ENCODE measurements at regions not wholly inside any gene's neighbourhood (a gene's known extent, or its start where the extent isn't known, plus 50 kb on each side); places are given as distances from the start of the nearest gene placed in this dataset.

- ATAC-seq: no peak
- no peaks in the 10 kb centered on the region for H3K79me2 ChIP-seq (replicated peaks; ENCODE audit: insufficient read depth)
- H3K4me1 ChIP-seq (ENCODE audit: insufficient read depth): no peaks in the 10 kb centered on the region
- Mint-ChIP-seq H3K27ac (no peak overlapping the region), H3K4me3 (no peak overlapping the region), H3K4me1 (no peaks in the 10 kb centered on the region), H3K9me3 (peaks cover 79% of the 10 kb centered on the region), H3K27me3 (ENCODE audit: insufficient read depth, low read depth, poor library complexity) (no peaks in the 10 kb centered on the region), H3K36me3 (ENCODE audit: low read depth) (peaks cover 29% of the 10 kb centered on the region)
- H3K36me3 ChIP-seq (ENCODE audit: insufficient read depth): no peaks in the 10 kb centered on the region
- no peaks in the 10 kb centered on the region for H3F3A ChIP-seq (replicated peaks; ENCODE audit: low read depth)
- H3K27me3 ChIP-seq (ENCODE audit: insufficient read depth): no peaks in the 10 kb centered on the region
- no peak overlapping the region for H3K4me2 ChIP-seq
- H2AFZ ChIP-seq: no peak overlapping the region
- TF ChIP-seq ZNF114 (CRISPR knock-in tag; IDR thresholded peaks at IDR 0.05): no peak
- no peak for TF ChIP-seq STAT1 (IDR thresholded peaks at IDR 0.05; ENCODE audit: unreplicated experiment)
- TF ChIP-seq CREB1 (CRISPR knock-in tag; IDR thresholded peaks at IDR 0.05; ENCODE audit: low read depth): no peak
- TF ChIP-seq, protein P1, sequence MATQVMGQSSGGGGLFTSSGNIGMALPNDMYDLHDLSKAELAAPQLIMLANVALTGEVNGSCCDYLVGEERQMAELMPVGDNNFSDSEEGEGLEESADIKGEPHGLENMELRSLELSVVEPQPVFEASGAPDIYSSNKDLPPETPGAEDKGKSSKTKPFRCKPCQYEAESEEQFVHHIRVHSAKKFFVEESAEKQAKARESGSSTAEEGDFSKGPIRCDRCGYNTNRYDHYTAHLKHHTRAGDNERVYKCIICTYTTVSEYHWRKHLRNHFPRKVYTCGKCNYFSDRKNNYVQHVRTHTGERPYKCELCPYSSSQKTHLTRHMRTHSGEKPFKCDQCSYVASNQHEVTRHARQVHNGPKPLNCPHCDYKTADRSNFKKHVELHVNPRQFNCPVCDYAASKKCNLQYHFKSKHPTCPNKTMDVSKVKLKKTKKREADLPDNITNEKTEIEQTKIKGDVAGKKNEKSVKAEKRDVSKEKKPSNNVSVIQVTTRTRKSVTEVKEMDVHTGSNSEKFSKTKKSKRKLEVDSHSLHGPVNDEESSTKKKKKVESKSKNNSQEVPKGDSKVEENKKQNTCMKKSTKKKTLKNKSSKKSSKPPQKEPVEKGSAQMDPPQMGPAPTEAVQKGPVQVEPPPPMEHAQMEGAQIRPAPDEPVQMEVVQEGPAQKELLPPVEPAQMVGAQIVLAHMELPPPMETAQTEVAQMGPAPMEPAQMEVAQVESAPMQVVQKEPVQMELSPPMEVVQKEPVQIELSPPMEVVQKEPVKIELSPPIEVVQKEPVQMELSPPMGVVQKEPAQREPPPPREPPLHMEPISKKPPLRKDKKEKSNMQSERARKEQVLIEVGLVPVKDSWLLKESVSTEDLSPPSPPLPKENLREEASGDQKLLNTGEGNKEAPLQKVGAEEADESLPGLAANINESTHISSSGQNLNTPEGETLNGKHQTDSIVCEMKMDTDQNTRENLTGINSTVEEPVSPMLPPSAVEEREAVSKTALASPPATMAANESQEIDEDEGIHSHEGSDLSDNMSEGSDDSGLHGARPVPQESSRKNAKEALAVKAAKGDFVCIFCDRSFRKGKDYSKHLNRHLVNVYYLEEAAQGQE (IDR thresholded peaks at IDR 0.05; ENCODE audit: unreplicated experiment): no peak
- TF ChIP-seq POLR2AphosphoS5 (IDR thresholded peaks at IDR 0.05; ENCODE audit: low read depth): no peak
- no peak for TF ChIP-seq EZH2 (IDR thresholded peaks at IDR 0.05; ENCODE audit: low read depth, unreplicated experiment)
- TF ChIP-seq JUNB (IDR thresholded peaks at IDR 0.05; ENCODE audit: unreplicated experiment): no peak
- TF ChIP-seq, protein P2, sequence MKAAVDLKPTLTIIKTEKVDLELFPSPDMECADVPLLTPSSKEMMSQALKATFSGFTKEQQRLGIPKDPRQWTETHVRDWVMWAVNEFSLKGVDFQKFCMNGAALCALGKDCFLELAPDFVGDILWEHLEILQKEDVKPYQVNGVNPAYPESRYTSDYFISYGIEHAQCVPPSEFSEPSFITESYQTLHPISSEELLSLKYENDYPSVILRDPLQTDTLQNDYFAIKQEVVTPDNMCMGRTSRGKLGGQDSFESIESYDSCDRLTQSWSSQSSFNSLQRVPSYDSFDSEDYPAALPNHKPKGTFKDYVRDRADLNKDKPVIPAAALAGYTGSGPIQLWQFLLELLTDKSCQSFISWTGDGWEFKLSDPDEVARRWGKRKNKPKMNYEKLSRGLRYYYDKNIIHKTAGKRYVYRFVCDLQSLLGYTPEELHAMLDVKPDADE (IDR thresholded peaks at IDR 0.05): no peak
- no peak for TF ChIP-seq NANOG (IDR thresholded peaks at IDR 0.05; ENCODE audit: borderline replicate concordance)
- DNase-seq (ENCODE audit: low spot score): no peak
- no peak overlapping the region for H3K4me3 ChIP-seq
- H3K27ac ChIP-seq (ENCODE audit: low read depth): no peak overlapping the region
- H3K9me2 ChIP-seq (ENCODE audit: insufficient read depth): no peaks in the 10 kb centered on the region
- no peaks in the 10 kb centered on the region for H4K20me1 ChIP-seq (replicated peaks; ENCODE audit: insufficient read depth)
Measured at GRCh38 chr9:104025945-104026344, 68.2 kb upstream of the SMC2 start.

DNA sequence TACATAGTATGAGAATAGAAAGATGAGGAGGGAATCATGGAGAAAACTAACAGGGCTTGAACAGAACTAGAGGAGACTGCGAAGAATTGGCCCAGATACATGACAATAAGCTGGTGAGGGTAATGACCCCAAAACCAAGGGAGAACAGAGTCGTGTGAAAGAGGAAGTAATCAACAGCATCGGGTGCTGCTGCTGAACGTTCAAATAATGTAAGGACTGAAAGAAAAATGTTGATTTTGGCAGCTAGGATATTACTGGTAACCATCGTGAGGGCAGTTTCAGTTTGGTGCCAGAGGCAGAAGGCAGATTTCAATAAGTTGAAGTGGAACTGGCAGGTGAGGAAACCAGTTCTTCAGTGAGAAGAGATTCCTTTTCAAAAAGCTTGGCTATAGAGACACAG is 66.8 kb upstream of the SMC2 start:
- Mint-ChIP-seq H3K27ac (no peak overlapping the region), H3K4me1 (no peaks in the 10 kb centered on the region), H3K4me3 (no peak overlapping the region), H3K27me3 (ENCODE audit: insufficient read depth, low read depth, poor library complexity) (no peaks in the 10 kb centered on the region), H3K9me3 (peaks cover 79% of the 10 kb centered on the region), H3K36me3 (ENCODE audit: low read depth) (peaks cover 26% of the 10 kb centered on the region)
- DNase-seq (ENCODE audit: low spot score) (no peak), ATAC-seq (no peak)
- H3K9me2 ChIP-seq (ENCODE audit: insufficient read depth): no peaks in the 10 kb centered on the region
- no peak overlapping the region for H3K27ac ChIP-seq (ENCODE audit: low read depth)
- H2AFZ ChIP-seq: no peak overlapping the region
- no peak overlapping the region for H3K4me2 ChIP-seq
- no peaks in the 10 kb centered on the region for H3K36me3 ChIP-seq (ENCODE audit: insufficient read depth)
- H3K4me3 ChIP-seq: no peak overlapping the region
- no peaks in the 10 kb centered on the region for H3K79me2 ChIP-seq (replicated peaks; ENCODE audit: insufficient read depth)
- H3K4me1 ChIP-seq (ENCODE audit: insufficient read depth): no peaks in the 10 kb centered on the region
- H4K20me1 ChIP-seq (replicated peaks; ENCODE audit: insufficient read depth): no peaks in the 10 kb centered on the region
- H3K27me3 ChIP-seq (ENCODE audit: insufficient read depth): no peaks in the 10 kb centered on the region
- H3F3A ChIP-seq (replicated peaks; ENCODE audit: low read depth): no peaks in the 10 kb centered on the region
- TF ChIP-seq, protein P3, sequence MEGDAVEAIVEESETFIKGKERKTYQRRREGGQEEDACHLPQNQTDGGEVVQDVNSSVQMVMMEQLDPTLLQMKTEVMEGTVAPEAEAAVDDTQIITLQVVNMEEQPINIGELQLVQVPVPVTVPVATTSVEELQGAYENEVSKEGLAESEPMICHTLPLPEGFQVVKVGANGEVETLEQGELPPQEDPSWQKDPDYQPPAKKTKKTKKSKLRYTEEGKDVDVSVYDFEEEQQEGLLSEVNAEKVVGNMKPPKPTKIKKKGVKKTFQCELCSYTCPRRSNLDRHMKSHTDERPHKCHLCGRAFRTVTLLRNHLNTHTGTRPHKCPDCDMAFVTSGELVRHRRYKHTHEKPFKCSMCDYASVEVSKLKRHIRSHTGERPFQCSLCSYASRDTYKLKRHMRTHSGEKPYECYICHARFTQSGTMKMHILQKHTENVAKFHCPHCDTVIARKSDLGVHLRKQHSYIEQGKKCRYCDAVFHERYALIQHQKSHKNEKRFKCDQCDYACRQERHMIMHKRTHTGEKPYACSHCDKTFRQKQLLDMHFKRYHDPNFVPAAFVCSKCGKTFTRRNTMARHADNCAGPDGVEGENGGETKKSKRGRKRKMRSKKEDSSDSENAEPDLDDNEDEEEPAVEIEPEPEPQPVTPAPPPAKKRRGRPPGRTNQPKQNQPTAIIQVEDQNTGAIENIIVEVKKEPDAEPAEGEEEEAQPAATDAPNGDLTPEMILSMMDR (conservative IDR thresholded peaks at IDR 0.05; ENCODE audit: low read depth in 2 of 2): no peak
- TF ChIP-seq EZH2 (IDR thresholded peaks at IDR 0.05; ENCODE audit: low read depth, unreplicated experiment): no peak
- TF ChIP-seq NANOG (IDR thresholded peaks at IDR 0.05; ENCODE audit: borderline replicate concordance): no peak
- TF ChIP-seq, protein P2 (IDR thresholded peaks at IDR 0.05): no peak
